B cell (primary cell): ENCODE measurements at regions not wholly inside any gene's neighbourhood (a gene's known extent, or its start where the extent isn't known, plus 50 kb on each side); places are given as distances from the start of the nearest gene placed in this dataset.

Source experiments
- ATAC-seq: fragments of 200-7000 bp; cut with Tn5 transposase; one replicate; pipeline ENCODE4 v1.10.0; 2021; ENCODE audit warnings: low read depth, mild to moderate bottlenecking, moderate number of reproducible peaks, moderate library complexity
- CTCF ChIA-PET: fragments of 350-600 bp; sonication (Branson Sonifier 250); formaldehyde crosslinking; loops from one replicate; lab custom pipeline; 2021; ENCODE audit warnings: antibody characterized with exemption, inconsistent platforms; lab: Charles Lee
- POLR2A ChIA-PET: fragments of 350-600 bp; sonication (Branson Sonifier 250); formaldehyde crosslinking; loops from one replicate; lab custom pipeline; 2021; ENCODE audit warnings: antibody characterized with exemption; lab: Charles Lee
- DNase-seq: peaks from one replicate; pipeline ENCODE4 v3.0.0; 2013
- H2AFZ ChIP-seq: 2 replicates; pipeline ENCODE4 v1.6.1; 2012; ENCODE audit warnings: mild to moderate bottlenecking, low read depth, low read length; ENCODE audit not compliant: insufficient read depth, poor library complexity, severe bottlenecking
- H3K27ac ChIP-seq, 2 donors: 1 replicate in 1 of 2; 2 replicates in 1 of 2; pipeline ENCODE4 v1.5.1; 2012 to 2013; ENCODE audit warnings: low read length in 2 of 2, mild to moderate bottlenecking in 2 of 2, moderate library complexity in 1 of 2
- H3K27me3 ChIP-seq, 4 experiments: fragments of 200-600 bp in 1 of 4; sonication (generic) in 1 of 4; replicated peaks in 1 of 4; 1 replicate in 2 of 4; 2 replicates in 2 of 4; pipeline versions ENCODE4 v1.6.1 to v1.7.0; 2013 to 2016; ENCODE audit warnings: low read length in 3 of 4, mild to moderate bottlenecking in 2 of 4, mixed read lengths in 1 of 4, moderate library complexity in 1 of 4; ENCODE audit not compliant: insufficient read depth in 4 of 4, control insufficient read depth in 3 of 4; ENCODE audit errors: control extremely low read depth in 1 of 4
- H3K36me3 ChIP-seq, 2 experiments: replicated peaks in 1 of 2; 1 replicate in 1 of 2; 2 replicates in 1 of 2; pipeline versions ENCODE4 v1.6.1 to v1.7.1; 2013; ENCODE audit warnings: low read length in 1 of 2; ENCODE audit not compliant: insufficient read depth in 2 of 2, control insufficient read depth in 1 of 2; ENCODE audit errors: control extremely low read depth in 1 of 2, extremely low read depth in 1 of 2
- H3K4me1 ChIP-seq, 2 donors: fragments of 200-600 bp in 1 of 2; sonication (generic) in 1 of 2; 1 replicate in 1 of 2; 2 replicates in 1 of 2; pipeline versions ENCODE4 v1.5.1 to v1.6.1; 2013 to 2017; ENCODE audit warnings: low read length in 2 of 2; ENCODE audit not compliant: control insufficient read depth in 2 of 2, insufficient read depth in 2 of 2
- H3K4me2 ChIP-seq: replicated peaks from 2 replicates; pipeline ENCODE3; 2012; ENCODE audit warnings: mild to moderate bottlenecking, low read depth, low read length; ENCODE audit not compliant: poor library complexity, severe bottlenecking
- H3K4me3 ChIP-seq, 5 experiments: fragments of 200-600 bp in 1 of 5; sonication (generic) in 1 of 5; 1 replicate in 3 of 5; 2 replicates in 2 of 5; pipeline versions ENCODE4 v1.5.1 to v1.7.0; 2011 to 2016; ENCODE audit warnings: low read length in 4 of 5, mild to moderate bottlenecking in 4 of 5, low read depth in 2 of 5, control low read depth in 1 of 5, moderate library complexity in 1 of 5; ENCODE audit not compliant: insufficient read depth in 1 of 5; ENCODE audit errors: control extremely low read depth in 1 of 5, extremely low read depth in 1 of 5
- H3K79me2 ChIP-seq: fragments of 200-600 bp; sonication (generic); one replicate; pipeline ENCODE4 v1.6.0; 2016; ENCODE audit warnings: low read length; ENCODE audit not compliant: control insufficient read depth, insufficient read depth
- H3K9ac ChIP-seq: fragments of 200-600 bp; sonication (generic); 2 replicates; pipeline ENCODE4 v1.6.1; 2017; ENCODE audit warnings: mild to moderate bottlenecking, low read length, moderate library complexity
- H3K9me3 ChIP-seq, 3 donors: one replicate each; pipeline versions ENCODE4 v1.6.1 to v1.7.1; 2013; ENCODE audit warnings: low read length in 2 of 3; ENCODE audit not compliant: control insufficient read depth in 2 of 3, insufficient read depth in 1 of 3; ENCODE audit errors: control extremely low read depth in 1 of 3
- H4K20me1 ChIP-seq: 2 replicates; pipeline ENCODE4 v1.6.0; 2012; ENCODE audit warnings: mild to moderate bottlenecking, low read length; ENCODE audit not compliant: insufficient read depth, control insufficient read depth, poor library complexity, severe bottlenecking
- H3K27ac Mint-ChIP-seq: one replicate; pipeline ENCODE4 v1.8.0; 2021; ENCODE audit warnings: mixed read lengths
- H3K27me3 Mint-ChIP-seq: one replicate; pipeline ENCODE4 v1.8.0; 2021; ENCODE audit warnings: mixed read lengths
- H3K4me1 Mint-ChIP-seq: one replicate; pipeline ENCODE4 v1.8.0; 2021; ENCODE audit warnings: mixed read lengths
- H3K4me3 Mint-ChIP-seq: one replicate; pipeline ENCODE4 v1.8.0; 2021; ENCODE audit warnings: mixed read lengths
- H3K9me3 Mint-ChIP-seq: one replicate; pipeline ENCODE4 v1.8.0; 2022; ENCODE audit warnings: mixed read lengths; ENCODE audit not compliant: insufficient read depth
- EZH2 ChIP-seq: IDR thresholded peaks from 2 replicates; pipeline ENCODE4 v1.6.1; 2012; ENCODE audit warnings: borderline replicate concordance, low read depth, mild to moderate bottlenecking, moderate library complexity, low read length; ENCODE audit not compliant: insufficient read depth, poor library complexity, severe bottlenecking
- WGBS: methylation state at CpG from one replicate; pipeline ENCODE4 v1.1.5; 2013; ENCODE audit warnings: missing lambda C conversion rate; ENCODE audit not compliant: insufficient coverage; 5-methylcytosine and 5-hydroxymethylcytosine counted together
- intact Hi-C: fragments of 100-400 bp; cut with micrococcal nuclease; formaldehyde crosslinking; loops from one replicate; pipeline ENCODE4 v1.10.0; 2022
- TF ChIP-seq, protein P1 (sequence below): fragments of 200-600 bp; IDR thresholded peaks from one replicate; pipeline ENCODE4 v1.8.0; 2022; ENCODE audit warnings: antibody characterized with exemption, mild to moderate bottlenecking

DNA sequence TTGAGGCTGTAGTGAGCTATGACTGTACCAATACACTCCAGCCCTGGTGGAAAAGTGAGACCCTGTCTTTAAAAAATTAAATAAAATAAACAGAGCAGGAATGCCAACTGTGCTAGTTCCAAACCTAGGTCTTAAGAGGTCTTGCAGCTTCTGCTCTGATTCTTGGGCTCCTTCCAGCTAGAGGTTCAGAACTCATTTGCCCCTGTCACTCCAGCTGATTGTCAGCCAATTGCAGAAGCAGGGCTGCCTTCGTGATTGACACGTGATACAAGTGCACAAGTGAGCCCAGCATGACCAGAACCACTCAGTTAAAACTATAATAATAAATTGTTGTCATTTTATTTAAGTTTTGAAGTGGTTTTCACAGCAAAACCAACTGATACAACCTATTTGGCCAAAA is 298.4 kb downstream of the USP25 start:
- ATAC-seq (no peak), DNase-seq (no peak)
- Histone ChIP-seq H3K9me3 (no peaks in the 10 kb centered on the region), H3K4me2 (no peak overlapping the region), H4K20me1 (no peaks in the 10 kb centered on the region), H3K79me2 (no peaks in the 10 kb centered on the region), H3K36me3 (no peaks in the 10 kb centered on the region), H3K4me3 (no peak overlapping the region), H3K9ac (no peak overlapping the region), H3K27me3 (no peaks in the 10 kb centered on the region), H3K4me1 (no peaks in the 10 kb centered on the region), H3K27ac (no peak overlapping the region), H2AFZ (no peak overlapping the region)
- Mint-ChIP-seq H3K4me3 (no peak overlapping the region), H3K27me3 (no peaks in the 10 kb centered on the region), H3K9me3 (no peaks in the 10 kb centered on the region), H3K27ac (no peak overlapping the region), H3K4me1 (no peaks in the 10 kb centered on the region)
- intact Hi-C loops, result no loop called here
- POLR2A ChIA-PET, result no interaction called here
- no CpG with 5 or more reads among the region's 2 CpGs for WGBS
- TF ChIP-seq EZH2, result no peak
- TF ChIP-seq, protein P1, sequence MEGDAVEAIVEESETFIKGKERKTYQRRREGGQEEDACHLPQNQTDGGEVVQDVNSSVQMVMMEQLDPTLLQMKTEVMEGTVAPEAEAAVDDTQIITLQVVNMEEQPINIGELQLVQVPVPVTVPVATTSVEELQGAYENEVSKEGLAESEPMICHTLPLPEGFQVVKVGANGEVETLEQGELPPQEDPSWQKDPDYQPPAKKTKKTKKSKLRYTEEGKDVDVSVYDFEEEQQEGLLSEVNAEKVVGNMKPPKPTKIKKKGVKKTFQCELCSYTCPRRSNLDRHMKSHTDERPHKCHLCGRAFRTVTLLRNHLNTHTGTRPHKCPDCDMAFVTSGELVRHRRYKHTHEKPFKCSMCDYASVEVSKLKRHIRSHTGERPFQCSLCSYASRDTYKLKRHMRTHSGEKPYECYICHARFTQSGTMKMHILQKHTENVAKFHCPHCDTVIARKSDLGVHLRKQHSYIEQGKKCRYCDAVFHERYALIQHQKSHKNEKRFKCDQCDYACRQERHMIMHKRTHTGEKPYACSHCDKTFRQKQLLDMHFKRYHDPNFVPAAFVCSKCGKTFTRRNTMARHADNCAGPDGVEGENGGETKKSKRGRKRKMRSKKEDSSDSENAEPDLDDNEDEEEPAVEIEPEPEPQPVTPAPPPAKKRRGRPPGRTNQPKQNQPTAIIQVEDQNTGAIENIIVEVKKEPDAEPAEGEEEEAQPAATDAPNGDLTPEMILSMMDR, result no peak
- CTCF ChIA-PET, result no interaction called here

DNA sequence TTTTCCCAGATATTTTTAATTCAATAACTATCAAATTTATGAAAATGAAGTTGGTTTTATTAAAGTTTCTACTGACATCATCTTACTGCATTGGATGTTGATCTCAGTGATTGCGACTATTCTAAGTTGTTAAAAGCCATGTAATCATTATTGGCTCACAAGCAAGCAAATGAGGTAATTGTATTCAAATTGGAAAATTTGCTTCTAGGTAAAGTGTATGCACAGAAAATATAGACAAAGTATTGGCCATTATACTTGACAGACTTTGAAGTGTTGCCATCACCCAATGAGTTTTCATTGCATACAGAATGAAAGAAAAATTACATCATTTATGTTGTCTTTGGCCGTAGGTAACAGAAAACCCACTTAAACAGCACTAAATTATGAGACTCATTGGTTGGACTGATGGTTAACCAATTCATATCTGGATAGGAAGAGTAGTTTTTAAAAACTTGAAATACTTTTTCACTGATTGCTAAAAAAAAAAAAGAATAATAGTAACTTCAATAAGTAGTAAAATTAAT is 299.2 kb downstream of the USP25 start:
- Histone ChIP-seq H3K27ac (no peak overlapping the region), H3K4me1 (no peaks in the 10 kb centered on the region), H3K9ac (no peak overlapping the region), H3K4me3 (no peak overlapping the region), H3K27me3 (no peaks in the 10 kb centered on the region), H3K36me3 (no peaks in the 10 kb centered on the region), H3K4me2 (no peak overlapping the region), H2AFZ (no peak overlapping the region), H4K20me1 (no peaks in the 10 kb centered on the region), H3K79me2 (no peaks in the 10 kb centered on the region), H3K9me3 (no peaks in the 10 kb centered on the region)
- Mint-ChIP-seq H3K9me3 (no peaks in the 10 kb centered on the region), H3K27ac (no peak overlapping the region), H3K4me3 (no peak overlapping the region), H3K4me1 (no peaks in the 10 kb centered on the region), H3K27me3 (no peaks in the 10 kb centered on the region)
- no peak for DNase-seq
- no CpG with 5 or more reads among the region's 2 CpGs for WGBS
- no peak for TF ChIP-seq EZH2
- TF ChIP-seq, protein P1, result no peak
- ChIA-PET CTCF (no interaction called here), POLR2A (no interaction called here)
- intact Hi-C loops, result no loop called here
- ATAC-seq, result no peak
